C4-2B (cell line): ENCODE measurements at regions not wholly inside any gene's neighbourhood (a gene's known extent, or its start where the extent isn't known, plus 50 kb on each side); places are given as distances from the start of the nearest gene placed in this dataset.

Experiments
- H3K27ac ChIP-seq: fragments of 450-650 bp; 2 replicates; pipeline ENCODE4 v1.5.1; 2017
- ZFX ChIP-seq: fragments of 450-650 bp; IDR thresholded peaks from 2 replicates; pipeline ENCODE4 v1.6.1; 2017
- TF ChIP-seq, protein P1 (sequence below): fragments of 450-650 bp; conservative IDR thresholded peaks from 2 replicates; pipeline ENCODE4 v1.5.1; 2017; ENCODE audit warnings: mild to moderate bottlenecking

DNA sequence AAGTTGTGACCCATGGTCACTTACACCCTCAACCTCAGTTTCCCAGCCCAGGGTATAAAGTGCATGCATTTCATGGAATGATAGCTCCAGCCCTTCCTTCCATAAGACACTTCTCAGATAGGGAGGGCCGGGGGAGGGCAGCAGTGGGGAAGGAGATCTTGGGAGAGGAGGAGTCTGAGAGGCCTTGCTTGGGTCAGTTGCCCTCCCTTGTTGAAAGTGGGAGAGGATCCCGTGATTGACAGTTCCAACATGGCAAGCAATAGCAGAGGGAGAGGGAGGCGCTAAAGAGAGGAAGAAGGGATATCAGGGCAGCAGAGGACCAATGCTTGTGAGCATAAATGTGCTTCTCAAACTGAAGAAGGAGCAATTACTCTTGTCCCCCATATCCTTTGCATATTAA is 244.4 kb downstream of the CHRM3 start:
- TF ChIP-seq ZFX: no peak
- TF ChIP-seq, protein P1, sequence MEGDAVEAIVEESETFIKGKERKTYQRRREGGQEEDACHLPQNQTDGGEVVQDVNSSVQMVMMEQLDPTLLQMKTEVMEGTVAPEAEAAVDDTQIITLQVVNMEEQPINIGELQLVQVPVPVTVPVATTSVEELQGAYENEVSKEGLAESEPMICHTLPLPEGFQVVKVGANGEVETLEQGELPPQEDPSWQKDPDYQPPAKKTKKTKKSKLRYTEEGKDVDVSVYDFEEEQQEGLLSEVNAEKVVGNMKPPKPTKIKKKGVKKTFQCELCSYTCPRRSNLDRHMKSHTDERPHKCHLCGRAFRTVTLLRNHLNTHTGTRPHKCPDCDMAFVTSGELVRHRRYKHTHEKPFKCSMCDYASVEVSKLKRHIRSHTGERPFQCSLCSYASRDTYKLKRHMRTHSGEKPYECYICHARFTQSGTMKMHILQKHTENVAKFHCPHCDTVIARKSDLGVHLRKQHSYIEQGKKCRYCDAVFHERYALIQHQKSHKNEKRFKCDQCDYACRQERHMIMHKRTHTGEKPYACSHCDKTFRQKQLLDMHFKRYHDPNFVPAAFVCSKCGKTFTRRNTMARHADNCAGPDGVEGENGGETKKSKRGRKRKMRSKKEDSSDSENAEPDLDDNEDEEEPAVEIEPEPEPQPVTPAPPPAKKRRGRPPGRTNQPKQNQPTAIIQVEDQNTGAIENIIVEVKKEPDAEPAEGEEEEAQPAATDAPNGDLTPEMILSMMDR: no peak
- no peak overlapping the region for H3K27ac ChIP-seq

GRCh38 chr1:239633432-239633831 is 247.1 kb downstream of the CHRM3 start:
- no peak for TF ChIP-seq ZFX
- TF ChIP-seq, protein P1: no peak
- H3K27ac ChIP-seq: no peak overlapping the region

GRCh38 chr1:239635276-239635675 is 248.9 kb downstream of the CHRM3 start:
- no peak for TF ChIP-seq ZFX
- H3K27ac ChIP-seq: no peak overlapping the region

- H3K27ac ChIP-seq: no peak overlapping the region
- TF ChIP-seq ZFX: no peak
- TF ChIP-seq, protein P1: no peak
Observed at GRCh38 chr1:239636347-239636746, 250.0 kb downstream of the CHRM3 start.

GRCh38 chr1:239644604-239645003 is 258.2 kb downstream of the CHRM3 start:
- H3K27ac ChIP-seq: no peak overlapping the region
- TF ChIP-seq ZFX: no peak
- TF ChIP-seq, protein P1: no peak

DNA sequence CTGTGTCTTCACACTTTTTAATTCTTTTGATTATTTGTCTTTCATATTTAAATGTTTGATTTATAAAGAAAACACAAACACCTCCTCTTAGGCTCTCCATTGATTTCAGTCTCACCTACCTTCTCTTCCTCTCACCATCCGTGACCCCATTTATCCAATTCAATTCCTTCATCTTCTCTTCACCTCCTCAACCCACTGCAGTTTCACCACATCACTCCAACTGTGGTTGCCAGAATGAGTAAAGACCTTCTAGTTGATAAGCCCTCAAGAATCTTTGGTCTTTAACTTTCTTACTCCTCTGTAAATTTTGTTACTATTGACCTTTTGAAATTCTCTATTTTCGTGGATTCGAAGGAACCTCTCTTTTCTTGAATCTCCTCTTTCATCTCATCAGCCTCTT is 260.7 kb downstream of the CHRM3 start:
- no peak overlapping the region for H3K27ac ChIP-seq
- no peak for TF ChIP-seq ZFX
- TF ChIP-seq, protein P1: no peak

GRCh38 chr1:239647964-239648632 is 261.7 kb downstream of the CHRM3 start:
- TF ChIP-seq, protein P1: no peak
- TF ChIP-seq ZFX: no peak
- no peak overlapping the region for H3K27ac ChIP-seq

DNA sequence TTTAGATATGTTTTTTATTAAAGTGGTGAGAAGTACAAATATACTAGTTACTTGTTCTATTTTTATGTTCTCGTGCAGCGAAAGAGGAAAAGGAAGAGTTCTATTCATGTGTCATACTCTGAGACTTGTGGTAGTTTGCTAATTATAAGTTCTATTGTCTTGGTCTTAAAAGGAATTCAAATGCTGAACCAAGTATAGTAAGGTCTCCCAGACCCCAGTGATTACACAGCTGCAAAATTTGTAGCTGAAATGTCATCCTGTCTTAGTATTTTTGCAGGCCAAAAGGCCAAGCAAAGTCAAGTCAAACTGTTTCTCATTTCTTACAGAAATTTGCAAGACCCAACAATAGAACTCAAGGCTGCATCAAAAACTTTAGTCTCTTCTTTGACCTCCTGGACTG is 268.7 kb downstream of the CHRM3 start:
- no peak for TF ChIP-seq ZFX
- TF ChIP-seq, protein P1: no peak
- H3K27ac ChIP-seq: no peak overlapping the region
